GM18520 (cell line): ENCODE measurements at regions not wholly inside any gene's neighbourhood (a gene's known extent, or its start where the extent isn't known, plus 50 kb on each side); places are given as distances from the start of the nearest gene placed in this dataset.

Source experiments
- ATAC-seq: cut with Tn5 transposase; IDR thresholded peaks from one replicate; pipeline ENCODE4 v1.9.1; 2021; ENCODE audit not compliant: unreplicated experiment

GRCh38 chr1:90782046-90782445 lies 64.9 kb upstream of the BARHL2 start:
- ATAC-seq: no peak

GRCh38 chr1:90781534-90781933 lies 64.4 kb upstream of the BARHL2 start:
- no peak for ATAC-seq

- ATAC-seq: no peak
Measured at GRCh38 chr1:90780981-90781380, 63.9 kb upstream of the BARHL2 start.

- ATAC-seq: no peak
Measured at GRCh38 chr1:90779573-90779972, 62.5 kb upstream of the BARHL2 start.

GRCh38 chr1:90778486-90778885 lies 61.4 kb upstream of the BARHL2 start:
- ATAC-seq: no peak

- ATAC-seq: no peak
Measured at GRCh38 chr1:90773812-90774211, 56.7 kb upstream of the BARHL2 start.

- no peak for ATAC-seq
Measured at GRCh38 chr1:90768826-90769225, 51.7 kb upstream of the BARHL2 start.

GRCh38 chr1:90768098-90768497 lies 51.0 kb upstream of the BARHL2 start:
- no peak for ATAC-seq
